ENCODE measurements at regions not wholly inside any gene's neighbourhood (a gene's known extent, or its start where the extent isn't known, plus 50 kb on each side); places are given as distances from the start of the nearest gene placed in this dataset.

DNA sequence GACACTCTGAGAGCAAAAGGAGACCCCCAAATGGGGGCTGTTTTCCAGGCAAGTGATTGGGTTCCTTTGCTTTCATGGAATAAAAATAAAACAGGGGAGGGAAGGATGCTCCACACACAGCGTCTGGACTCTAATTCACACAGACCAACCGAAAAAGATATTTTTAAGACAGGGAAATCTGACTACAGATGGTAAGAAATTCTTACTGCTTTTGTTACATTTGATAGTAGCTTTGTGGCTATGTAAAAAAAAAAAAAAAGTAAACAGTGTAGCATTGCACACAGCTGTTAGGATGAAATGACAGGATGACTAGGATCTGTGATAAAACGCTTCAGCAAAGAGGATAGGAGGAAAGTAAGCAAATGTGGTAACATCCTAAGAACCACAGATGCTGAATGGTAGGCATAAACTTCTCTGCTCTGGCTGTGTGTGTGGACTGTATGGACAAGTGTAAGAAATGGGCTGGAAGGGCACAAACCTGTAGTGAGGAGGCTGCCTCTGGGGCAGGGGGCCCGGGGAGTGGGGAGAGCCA lies 207.6 kb downstream of the ANAPC1 start:
- DNase-seq = no peak

DNA sequence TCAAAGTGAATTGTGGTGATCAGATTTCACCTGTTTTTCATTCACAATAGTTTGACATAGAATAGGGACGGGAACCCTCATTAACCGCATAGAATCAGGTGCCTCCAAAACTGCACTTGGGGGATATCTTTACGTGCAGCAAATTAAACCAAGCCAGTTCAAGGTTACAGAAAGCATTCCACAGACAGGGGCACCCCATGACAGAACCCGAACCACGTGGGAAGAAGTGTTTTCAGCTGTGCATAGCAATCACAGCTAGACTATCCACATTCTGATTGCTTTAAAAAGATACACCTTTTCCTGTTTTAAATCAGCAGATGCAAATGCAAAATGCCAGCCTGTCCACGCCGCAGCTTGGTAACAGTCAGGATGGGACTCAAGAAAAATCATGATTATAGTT lies 205.8 kb downstream of the ANAPC1 start:
- no peak for DNase-seq

DNA sequence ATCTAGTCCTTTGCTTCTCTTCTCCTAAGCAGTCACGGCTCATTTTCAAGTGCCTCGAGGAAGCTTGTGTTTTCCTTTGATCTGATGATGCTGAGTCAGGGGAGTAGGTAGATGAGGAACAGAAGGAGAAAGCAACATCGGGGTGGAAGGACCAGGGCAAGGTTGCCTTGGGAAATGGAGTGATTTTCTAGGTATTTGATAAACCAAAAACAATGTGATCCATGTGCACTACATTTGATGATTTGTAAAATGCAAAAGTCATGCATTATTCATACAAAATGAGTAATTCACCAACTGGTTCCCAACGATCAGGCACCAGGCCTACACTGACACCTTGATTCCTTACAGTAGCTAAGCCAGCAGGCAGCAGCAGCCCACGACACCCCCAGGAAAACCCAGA lies 205.3 kb downstream of the ANAPC1 start:
- DNase-seq = no peak

DNA sequence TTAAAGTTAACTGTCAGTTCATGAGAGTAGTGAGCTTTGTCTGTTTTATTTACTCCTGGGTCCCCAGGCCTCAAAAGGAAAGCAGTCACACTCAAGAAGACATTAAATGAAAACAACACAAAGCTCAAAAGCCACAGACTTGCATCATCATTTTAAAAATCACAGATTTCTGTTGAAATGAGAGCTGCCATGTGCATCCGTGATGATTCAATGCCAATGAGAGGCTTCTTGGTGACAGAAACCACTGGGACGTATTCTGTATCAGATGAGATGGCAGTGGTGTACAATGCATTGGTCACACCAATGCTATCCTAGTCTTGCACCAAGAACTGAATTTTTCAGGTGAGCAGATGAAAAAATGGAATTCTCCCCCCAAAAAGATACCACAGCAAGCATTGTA lies 204.8 kb downstream of the ANAPC1 start:
- no peak for DNase-seq

DNA sequence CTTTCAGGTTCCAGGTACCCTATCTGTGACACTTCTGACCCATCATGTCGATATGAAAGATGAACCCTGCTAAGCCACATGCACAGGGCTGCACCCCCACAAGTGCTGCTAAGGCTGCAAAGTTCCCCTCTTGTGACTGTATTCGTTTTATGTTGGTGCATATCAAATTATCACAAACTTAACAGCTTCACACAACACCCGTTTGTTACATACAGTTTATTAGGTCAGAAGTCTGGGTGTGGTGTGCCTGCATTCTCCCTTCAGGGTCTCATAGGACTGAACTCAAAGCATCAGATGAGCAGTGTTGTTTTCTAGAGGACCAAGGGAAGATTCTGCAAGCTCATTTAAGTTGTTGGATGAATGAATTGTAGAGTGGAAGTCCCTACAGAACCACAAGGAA lies 199.4 kb downstream of the ANAPC1 start:
- DNase-seq = no peak

DNA sequence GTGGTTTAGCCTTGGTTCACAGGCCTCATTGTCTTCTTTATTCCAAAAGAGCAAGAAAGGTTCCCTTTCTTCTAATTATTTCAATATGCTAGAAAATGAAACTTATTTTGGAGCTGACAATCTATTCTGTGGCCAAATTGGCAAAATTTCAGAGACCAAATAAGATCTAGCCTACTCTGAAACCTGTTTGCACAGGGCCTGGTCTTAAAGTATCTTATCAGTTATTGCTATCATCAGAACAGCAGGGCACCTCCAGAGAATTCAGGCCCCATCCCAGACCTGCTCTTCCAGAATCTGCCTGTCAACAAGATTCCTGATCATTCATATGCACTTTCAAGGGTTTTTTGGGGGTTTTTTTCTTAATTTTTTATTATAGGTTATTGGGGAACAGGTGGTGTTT lies 198.7 kb downstream of the ANAPC1 start:
- DNase-seq = no peak

DNA sequence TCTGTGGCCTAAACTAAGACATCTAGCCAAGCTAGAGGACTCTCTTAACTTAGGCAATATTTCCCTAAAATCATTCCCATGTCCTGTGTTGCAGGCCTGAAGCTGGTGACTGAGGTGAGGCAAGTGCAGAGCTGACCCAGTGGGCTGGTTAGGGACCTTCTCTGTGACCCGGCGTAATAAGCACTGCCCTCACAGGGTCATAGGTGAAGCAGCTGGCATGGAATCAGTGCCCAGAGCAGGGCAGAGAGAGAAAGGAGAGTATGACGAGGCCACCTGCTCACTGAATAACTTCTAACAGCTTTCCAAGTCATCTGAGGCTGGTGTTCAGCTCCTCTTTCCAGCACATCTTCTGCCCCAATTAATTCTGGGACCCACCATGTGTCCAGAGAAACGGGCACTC lies 197.0 kb downstream of the ANAPC1 start:
- no peak for DNase-seq

DNA sequence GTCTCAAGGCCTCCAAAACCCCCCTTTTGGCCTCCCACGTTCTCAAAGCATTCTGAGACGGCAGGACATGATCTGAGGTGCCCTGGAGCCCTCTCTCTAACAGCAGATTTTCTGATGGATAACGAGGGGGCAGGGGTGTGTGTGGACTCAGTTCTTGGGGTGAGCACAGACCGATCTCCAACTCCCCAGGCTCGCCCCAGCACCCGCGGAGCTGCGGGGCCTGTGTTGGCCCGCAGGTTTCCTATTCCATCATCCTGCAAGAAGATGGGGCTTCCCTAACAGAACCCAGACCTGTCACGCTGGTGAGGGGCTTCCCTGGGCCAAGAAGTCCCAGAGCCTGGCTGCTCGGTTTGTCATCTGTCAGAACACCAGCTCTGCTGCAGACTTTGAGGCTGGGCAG lies 196.1 kb downstream of the ANAPC1 start:
- DNase-seq = no peak

DNA sequence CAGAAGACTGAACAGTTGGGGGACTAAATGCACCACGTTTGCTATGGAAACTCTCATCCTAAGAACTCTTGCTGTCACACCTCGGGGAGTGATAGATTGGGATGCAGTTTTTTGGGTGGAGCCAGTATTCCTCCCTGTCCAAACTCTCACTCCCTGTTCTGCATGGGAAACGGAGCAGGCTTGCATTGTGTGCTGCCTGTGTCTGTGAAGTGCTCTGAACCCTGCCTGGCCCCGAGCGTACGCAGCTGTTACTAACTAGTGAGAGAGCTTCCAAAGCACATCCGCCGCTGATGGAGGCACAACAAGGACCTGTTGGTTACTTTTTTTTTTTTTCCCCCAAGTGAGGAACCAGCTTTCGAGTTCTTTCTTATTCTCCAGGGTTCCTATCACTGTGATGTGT lies 195.5 kb downstream of the ANAPC1 start:
- no peak for DNase-seq

DNA sequence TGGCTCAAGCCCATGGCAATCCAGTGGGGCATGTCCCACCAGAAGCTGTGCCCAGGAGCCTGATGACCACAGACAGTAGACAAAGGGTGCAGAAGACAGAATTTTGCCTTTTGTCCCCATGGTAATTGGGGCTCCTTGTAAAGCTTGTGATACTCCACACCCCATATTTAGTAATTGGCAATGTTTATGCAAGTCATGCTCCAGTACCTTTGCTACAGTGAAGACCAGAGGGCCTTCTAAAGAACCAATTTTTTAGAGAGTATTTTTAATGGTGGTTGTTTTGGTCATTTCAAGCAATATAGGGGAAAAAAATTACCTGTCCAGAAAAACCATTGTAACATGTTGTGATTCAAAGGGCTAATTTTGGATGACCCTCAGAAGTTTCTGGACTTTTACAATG lies 194.8 kb downstream of the ANAPC1 start:
- DNase-seq = no peak

DNA sequence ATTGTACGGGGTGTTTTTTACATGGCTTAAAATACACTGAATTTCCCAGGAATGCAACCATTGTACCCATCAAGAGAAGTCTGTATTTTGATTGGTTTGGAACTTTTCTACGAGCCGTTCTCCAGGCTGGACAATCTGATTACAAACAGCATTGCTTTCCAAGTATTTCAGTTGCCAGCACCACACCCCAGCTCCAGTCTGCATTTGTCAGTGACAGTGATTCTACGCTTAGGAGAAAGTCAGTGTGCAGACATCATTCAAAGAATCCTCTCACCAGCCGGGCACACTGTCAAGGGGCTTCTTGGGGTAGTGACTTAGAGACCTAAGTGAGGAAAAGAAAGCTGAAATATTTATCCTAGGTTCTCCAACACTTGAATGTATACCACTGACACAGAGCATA lies 194.1 kb downstream of the ANAPC1 start:
- DNase-seq = no peak

DNA sequence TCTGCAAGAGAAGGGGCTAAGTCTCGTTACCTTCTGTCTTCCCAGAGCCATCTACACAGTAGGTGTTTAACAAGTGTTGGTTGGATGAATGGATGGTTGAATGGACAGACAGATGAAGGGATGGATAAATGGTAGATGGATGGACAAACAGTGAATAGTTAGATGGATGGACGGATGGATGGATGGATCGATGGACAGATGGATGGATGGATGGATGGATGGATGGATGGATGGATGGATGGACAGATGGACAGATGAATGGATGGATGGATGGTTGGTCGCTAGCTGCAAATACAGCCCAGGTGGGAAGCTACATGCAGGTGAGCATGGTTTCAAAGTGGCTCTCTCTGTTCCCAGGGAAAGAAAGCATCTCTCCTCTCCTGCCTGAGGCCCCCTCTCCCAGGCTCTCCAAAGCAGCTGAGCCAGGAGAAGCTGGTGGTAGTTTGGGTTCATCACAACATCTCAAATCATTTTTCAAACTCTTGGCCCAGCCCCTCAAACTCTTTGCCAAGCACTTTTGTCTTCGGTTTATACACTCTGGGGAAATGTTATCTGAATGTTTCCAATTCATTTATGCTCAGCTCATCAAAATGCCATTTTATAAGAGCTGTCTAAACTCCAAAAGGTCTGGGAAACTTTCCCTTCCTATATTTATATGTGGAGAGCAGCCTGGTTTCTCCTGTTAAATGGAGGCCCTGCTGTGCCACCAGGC lies 192.7 kb downstream of the ANAPC1 start:
- no peak for DNase-seq

DNA sequence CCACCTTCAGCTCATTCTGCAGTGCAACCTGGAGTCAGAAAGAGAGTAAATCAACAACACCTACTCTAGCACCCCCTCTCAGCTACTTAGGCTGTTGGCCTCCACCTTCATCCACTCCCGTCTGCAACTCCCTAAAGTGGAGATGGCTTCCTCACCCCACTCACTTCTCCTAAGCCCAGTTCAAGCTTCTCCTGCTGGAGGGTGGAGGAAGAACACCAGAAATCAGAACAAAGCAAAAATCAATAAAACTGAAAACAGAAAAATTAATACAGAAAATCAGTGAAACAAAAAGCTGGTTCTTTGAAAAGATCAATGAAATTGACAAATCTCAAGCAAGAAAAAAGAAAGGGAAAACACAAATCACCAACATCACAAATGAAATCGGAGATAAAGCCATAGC lies 191.7 kb downstream of the ANAPC1 start:
- DNase-seq = no peak

DNA sequence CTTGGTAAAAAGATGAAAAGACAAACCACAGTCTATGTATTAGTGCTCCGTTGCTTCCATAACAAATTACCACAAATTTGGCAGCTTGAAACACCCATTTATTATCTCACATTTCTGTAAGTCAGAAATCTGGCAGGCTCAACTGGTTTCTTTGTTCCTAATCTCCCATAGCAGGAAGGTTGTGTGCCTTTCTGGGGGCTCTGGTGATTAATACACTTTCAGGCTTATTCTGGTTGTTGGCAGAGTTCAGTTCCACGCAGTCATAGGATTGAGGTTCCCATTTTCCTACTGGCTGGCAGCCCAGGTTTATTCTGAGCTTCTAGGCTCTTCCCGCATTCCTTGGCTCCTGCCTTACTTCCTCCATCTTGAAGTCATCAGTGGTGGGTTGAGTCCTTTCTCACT lies 189.3 kb downstream of the ANAPC1 start:
- DNase-seq = no peak

DNA sequence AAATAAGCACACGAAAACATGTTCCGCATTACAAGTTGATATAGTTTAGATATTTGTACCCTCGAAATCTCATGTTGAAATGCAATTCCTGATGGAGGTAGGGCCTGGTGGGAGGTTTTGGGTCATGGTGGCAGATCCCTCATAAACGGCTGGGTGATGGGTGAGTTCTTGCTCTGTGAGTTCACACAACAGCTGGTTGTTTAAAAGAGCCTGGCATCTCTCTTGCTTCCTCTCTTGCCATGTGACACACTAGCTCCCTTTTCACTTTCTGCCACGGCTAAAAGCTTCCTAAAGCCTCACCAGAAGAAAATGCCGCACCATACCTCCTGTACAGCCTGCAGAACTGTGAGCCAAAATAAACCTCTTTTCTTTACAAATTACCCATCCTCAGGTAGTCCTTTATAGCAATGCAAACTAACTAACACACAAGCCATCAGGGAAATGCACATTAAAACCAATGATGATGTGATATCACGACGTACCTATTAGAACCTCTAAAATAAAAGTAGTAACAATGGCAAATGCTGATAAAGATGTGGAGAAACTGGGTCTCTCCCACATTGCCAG lies 188.5 kb downstream of the ANAPC1 start:
- no peak for DNase-seq

DNA sequence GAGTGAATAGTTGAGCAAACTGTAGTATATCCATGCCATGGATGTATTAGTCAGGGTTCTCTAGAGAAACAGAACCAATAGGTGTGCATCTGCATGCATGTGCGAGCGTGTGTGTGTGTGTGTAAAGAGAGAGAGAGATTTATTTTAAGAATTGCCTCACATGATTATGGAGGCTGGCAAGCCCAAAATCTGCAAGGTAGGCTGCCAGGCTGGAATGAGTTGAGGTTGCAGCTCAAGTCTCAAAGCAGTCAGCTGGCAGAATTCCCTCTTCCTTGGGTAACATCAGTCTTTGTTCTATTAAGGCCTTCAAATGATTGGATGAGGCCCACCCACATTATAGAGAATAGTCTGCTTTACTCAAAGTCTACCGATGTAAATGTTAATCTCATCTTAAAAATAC lies 187.8 kb downstream of the ANAPC1 start:
- no peak for DNase-seq

DNA sequence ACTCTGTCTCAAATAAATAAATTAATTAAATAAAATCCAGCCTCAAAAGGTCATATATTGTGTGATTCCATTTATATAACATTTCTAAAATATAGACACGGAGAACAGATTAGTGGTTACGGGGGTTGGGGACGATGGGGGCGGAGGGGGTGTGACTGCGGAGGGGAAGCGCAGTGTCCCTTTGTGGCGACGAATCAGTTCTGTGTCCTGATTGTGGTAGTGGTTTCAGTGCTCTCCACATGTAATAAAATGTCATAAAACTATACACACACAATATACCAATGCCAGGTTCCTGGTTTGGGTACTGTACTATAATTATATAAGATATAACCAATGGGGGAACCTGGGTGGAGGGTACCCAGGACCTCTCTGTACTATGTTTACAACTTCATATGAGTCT lies 186.4 kb downstream of the ANAPC1 start:
- DNase-seq = no peak

DNA sequence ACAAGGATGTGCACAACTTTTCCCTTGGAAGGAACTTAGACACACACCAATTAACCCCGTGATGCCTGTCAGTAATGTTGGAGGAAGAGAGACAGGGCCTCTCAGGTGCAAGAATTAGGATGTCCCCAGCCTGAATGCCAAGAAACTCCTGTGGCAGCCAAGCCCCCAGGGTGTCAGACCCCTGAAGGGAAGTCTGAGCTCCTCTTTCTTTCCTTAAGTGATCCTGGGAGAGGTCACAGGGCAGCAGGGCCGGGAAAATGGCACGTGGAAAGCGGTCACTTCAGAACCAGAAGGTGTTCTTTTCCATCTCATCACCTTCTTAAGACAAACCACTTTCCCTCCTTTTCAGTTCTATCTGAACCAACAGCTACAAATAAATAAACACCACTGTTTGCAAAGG lies 185.9 kb downstream of the ANAPC1 start:
- DNase-seq = no peak

DNA sequence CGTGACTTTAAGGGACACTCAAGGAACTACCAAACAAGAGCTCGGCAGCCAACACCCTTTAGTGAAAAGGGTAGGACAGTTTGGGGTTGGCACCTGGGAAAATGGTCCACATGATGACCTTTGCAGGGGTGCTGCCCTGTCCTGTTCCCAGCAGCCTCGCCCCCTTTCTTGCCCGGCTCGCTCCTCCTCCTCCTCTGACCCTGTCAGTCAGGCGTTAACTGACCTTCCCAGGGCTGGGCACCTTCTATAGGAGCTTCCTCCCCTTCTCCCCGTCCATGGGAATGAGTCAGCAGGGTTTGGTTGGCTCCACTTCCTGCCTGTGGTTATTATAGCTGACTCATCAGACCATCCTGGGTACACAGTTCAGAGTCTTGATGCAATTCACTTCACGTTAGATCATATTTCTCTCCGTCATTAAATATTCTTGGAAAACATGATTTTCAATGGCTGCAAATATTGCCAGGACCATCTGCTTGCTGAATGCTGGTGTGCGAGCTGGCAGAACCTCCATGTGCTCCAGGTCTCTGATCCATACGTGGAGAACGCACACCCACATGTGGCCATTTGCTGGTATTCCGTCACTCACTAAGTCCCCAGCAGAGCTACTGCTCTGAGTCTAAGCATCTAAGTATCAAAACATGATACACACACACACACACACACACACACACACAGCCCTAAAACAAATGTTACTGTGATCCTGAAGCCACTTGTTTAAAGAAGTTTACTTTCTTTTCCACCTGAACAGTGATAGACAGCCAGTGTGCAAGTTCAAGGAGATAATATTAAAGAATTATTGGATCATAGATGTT lies 185.0 kb downstream of the ANAPC1 start:
- DNase-seq = peak; percentile 45

DNA sequence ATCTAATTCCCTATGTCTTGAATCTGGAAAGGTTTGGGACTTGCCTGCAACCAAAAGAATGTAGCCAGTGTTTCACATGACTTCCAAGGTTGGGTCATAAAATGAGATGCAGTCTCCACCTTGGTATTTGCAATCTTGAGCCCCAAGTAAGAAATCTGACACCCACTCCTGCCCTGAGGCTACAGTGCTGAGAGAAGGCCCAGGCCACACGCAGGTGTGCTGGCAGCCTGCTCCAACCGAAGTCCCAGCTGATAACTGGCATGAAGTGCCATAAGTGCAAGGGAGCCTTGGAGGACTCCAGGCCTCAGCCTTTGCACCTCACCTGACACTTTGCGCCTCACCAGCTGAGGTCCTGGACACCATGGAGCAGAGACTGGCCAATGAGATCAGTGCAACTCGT lies 182.7 kb downstream of the ANAPC1 start:
- no peak for DNase-seq

DNA sequence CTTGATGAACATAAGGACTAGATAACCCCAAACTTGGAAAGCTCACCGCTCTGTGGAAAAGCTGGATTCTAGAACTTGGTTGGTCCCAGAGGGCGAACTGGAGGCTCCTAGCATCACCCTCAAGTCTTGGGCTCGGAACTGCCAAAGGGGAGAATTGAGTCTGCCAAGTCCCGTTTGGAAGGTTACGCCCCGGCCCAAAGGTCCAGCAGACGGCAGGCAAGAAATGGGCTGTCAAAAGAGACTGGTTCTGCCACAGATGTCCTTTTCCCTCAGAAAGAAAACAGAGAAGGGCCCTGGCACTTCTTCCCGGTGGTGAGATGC lies 182.2 kb downstream of the ANAPC1 start:
- DNase-seq = no peak

DNA sequence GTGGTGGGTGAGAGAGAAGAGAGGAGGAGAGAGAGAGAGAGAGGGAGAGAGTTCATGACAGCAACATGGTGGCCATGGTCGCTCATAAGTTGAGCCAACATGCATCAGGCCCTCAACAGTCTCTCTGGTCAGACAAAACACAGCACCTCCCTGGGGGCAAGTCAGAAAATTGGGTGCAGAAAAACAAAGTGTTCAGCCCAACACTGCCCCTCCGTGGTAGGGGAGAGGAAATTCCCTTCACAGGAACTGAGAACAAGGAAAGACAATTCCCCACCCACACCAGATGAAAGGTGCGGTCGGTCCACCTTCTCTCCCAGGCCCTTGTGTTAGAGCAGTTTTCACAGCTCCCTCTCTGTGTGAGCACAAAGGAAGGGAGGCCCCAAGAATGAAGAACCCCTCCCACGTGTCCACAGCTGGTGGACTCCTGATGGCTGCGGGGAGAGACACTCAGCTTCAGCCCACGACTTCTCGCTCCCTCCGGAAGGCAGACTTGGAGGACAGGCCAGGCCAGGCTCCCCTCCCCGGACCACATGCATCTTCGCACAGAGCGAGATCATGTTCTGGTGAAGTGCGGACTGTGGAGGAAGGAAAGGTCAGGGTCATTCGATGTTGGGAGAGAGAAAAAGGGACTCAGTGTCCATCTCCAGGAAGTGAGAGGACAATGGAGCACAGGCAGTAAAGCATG lies 181.7 kb downstream of the ANAPC1 start:
- peak; percentile 3 for DNase-seq

DNA sequence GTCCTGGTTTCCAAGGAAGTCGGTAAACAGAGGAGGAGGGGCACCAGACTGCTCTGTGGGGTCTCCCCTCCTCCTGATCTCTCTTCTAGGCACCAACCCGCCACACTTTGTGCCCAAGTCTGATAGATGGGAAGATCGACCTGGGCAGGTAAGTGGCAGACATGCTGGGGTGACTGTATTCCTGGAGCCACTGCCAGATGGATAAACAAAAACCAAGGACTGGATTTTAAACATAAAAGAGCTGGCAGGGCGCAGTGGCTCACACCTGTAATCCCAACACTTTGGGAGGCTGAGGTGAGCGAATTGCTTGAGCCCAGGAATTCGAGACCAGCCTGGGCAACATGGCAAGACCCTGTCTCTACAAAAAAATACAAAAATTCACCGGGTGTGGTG lies 181.2 kb downstream of the ANAPC1 start:
- no peak for DNase-seq

DNA sequence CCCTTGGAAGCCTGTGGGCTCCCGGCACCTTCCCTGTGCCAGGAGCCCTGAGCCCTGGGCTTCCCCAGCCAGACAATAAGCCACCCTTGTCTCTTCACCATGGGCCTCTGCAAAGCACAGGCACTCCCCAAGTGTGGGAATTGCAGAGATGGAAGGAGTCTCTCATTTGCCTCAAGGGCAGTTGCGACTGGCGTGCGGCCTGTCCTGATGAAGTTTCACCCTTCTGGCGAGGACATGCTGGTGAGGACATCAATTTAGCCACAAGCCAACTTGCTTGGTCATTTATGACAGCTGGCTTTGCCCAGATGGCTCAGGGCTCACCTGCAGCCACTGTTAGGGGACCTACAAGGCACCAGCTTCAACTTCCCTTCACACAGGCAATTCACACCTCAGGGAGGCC lies 180.2 kb downstream of the ANAPC1 start:
- no peak for DNase-seq
